Breast epithelium (tissue), 3 donors: ENCODE measurements at regions not wholly inside any gene's neighbourhood (a gene's known extent, or its start where the extent isn't known, plus 50 kb on each side); places are given as distances from the start of the nearest gene placed in this dataset.

Experiments used
- POLR2A ChIP-seq: fragments of 450-650 bp; IDR thresholded peaks from one replicate; pipeline ENCODE4 v1.6.1; 2016; ENCODE audit warnings: antibody characterized with exemption, mild to moderate bottlenecking, moderate library complexity
- POLR2AphosphoS5 ChIP-seq, 3 donors: sonication (generic); formaldehyde crosslinking; IDR thresholded peaks; one replicate each; pipeline ENCODE4 v1.6.1; 2017; ENCODE audit warnings: antibody characterized with exemption in 3 of 3
- TF ChIP-seq, protein P1 (sequence below), 3 donors: fragments of 450-650 bp; IDR thresholded peaks; one replicate each; pipeline ENCODE4 v1.5.1; 2016 to 2017; ENCODE audit warnings: antibody characterized with exemption in 3 of 3, mild to moderate bottlenecking in 3 of 3, moderate library complexity in 3 of 3

DNA sequence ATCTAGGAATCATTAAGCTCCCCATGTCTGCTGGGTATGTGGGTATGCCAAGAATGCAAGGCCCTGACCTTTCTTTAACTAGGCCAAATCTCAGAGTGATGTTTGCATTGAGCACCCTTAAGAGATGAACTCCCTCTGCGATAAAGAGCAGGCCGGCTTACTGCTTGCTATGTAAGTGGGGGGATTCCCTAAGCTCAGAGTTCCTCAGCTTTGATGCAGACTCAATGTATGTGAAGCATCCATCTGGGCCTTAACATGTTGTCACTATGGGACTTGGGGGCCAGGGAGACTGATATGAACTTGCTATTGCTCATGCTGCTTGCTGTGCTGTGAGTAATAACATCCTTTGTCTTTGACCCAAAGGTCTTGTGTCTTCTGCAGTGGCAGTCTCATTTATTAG, 149.7 kb downstream of the C12orf75 start:
- TF ChIP-seq, protein P1, sequence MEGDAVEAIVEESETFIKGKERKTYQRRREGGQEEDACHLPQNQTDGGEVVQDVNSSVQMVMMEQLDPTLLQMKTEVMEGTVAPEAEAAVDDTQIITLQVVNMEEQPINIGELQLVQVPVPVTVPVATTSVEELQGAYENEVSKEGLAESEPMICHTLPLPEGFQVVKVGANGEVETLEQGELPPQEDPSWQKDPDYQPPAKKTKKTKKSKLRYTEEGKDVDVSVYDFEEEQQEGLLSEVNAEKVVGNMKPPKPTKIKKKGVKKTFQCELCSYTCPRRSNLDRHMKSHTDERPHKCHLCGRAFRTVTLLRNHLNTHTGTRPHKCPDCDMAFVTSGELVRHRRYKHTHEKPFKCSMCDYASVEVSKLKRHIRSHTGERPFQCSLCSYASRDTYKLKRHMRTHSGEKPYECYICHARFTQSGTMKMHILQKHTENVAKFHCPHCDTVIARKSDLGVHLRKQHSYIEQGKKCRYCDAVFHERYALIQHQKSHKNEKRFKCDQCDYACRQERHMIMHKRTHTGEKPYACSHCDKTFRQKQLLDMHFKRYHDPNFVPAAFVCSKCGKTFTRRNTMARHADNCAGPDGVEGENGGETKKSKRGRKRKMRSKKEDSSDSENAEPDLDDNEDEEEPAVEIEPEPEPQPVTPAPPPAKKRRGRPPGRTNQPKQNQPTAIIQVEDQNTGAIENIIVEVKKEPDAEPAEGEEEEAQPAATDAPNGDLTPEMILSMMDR (IDR thresholded peaks at IDR 0.05) = no peak
- no peak for TF ChIP-seq POLR2AphosphoS5 (IDR thresholded peaks at IDR 0.05)
- TF ChIP-seq POLR2A = no peak
